Inferior parietal cortex (tissue), 1 donor: ENCODE measurements at regions not wholly inside any gene's neighbourhood (a gene's known extent, or its start where the extent isn't known, plus 50 kb on each side); places are given as distances from the start of the nearest gene placed in this dataset.
"Not testable (repeated sequence)": the region's sequence is repeated elsewhere in the genome, so short reads cannot be mapped to it uniquely, and the experiment has no call there.

Source experiments
- DNase-seq: peaks from one replicate; pipeline ENCODE4 v3.0.0-alpha.2; 2016; ENCODE audit errors: extremely low spot score

DNA sequence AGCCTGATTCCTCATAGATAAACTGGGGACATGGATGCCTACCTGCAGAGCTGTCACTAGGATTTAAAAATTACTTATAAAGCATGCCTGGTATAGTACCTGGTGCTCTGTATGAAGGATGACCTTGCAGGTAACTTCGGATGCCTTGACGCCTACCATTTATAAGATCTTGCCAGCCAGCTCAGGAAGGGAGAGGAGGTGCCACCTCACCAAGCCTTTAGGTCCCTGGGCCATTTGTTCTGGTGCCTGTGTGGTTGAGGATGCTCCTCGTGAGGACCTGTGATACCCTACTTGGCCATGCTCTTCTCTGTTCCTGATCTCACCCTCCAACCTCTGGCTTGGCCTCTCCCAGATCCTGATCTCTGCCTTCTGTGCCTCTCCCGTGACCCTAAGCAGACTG lies 85.2 kb downstream of the FDX1 start:
- DNase-seq: no peak

DNA sequence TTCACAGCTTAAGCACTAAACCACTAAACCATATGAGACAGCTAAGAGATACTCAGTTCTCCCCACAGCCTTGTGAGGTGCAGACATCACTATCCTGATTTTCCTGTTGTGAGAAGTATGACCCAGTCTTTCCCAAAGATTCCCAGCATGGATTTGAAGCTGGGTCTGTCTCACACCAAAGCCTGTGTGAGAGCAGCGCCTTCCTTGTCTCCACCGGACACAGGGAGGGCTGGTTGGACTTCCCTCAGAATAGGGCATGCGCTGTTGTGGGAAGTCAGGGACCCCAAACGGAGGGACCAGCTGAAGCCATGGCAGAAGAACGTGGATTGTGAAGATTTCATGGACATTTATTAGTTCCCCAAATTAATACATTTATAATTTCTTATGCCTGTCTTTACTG lies 87.6 kb downstream of the FDX1 start:
- not testable (repeated sequence) for DNase-seq

DNA sequence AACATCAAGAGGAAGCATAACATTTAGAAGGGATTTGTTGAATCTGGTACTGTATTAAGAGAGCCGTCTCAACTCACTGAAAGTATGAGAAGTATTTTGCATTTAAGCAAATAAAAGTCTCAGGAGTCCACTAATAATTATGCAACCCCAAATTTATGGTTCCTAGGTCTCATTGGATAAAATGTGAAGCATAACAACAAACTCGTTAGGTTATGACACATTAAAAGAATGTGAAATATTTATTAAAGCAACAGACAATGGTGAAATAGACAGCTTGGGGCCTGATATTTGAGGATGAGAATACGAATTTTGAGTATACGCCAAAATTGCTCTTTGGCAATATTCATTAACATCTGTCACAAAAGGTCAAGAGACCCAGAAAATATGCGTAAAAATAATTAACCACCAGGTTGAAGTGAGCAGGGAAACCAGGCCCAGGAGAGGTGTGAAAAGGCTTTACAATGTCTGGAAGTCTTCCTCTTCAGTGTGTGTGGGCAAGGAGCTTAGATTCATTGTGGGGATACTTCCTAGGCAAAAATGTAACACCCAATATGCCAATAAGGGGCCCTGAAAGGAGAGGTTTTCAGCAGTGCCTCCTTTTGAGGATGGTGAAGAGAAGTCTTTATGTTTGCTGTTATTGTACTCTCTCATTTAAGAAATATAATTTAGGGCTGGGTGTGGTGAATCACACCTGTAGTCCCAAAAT lies 89.2 kb downstream of the FDX1 start:
- no peak for DNase-seq

DNA sequence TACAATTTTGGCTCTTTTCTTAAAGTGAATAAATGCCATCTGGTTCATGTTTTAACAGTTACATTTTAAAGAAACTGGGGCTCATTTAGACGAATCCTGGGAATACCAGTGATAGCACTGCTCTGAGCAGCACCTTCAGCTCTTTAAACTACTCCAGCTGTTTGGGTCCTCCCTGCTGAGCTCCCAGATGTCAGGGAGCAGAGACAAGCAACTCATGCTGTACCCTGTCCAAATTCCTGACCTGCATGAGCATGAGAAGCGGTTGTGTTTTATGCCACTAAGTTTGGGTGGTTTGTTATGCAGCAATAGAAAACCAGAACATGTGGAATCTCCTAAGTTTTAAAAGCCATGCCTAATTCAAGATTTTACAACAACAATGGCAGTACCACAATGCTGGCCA lies 90.0 kb downstream of the FDX1 start:
- no peak for DNase-seq

DNA sequence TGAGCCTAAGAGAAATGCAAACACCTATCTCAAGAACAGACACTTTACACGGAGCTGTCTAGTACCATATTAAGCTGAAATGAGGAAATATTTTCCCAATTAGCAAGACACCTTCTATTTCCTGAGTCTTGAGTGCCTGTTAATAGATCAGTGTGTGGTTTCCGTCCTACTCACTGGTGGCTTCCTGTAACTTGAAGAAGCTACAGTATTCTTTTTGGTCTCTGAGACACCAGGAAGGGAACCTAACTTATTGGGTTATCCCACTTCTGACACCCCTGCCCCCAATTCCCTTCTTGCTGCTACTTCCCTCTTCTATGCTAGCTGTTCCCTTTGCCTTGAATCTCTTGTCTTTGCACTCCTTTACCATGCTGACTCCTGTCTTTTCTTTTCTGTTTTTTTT lies 92.7 kb downstream of the FDX1 start:
- DNase-seq: no peak

DNA sequence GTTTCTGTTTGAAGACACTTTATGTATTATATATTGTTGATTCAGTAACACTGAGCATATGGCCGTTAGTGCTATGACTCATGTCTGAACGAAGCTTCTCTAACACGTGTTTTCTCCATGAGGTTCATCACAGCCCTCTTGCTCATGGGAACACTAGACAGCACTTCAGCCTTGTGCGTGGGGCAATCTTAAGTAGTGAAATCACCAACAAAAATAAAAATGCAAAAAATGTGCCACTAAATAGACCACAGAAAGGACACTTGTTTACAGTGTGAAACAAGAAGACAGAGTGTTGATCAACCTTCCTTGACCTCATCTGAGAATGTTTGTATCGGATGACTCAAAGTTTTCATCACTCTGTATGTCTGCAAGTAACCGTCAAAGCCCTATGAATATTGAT lies 94.5 kb downstream of the FDX1 start:
- DNase-seq: peak; percentile 26

DNA sequence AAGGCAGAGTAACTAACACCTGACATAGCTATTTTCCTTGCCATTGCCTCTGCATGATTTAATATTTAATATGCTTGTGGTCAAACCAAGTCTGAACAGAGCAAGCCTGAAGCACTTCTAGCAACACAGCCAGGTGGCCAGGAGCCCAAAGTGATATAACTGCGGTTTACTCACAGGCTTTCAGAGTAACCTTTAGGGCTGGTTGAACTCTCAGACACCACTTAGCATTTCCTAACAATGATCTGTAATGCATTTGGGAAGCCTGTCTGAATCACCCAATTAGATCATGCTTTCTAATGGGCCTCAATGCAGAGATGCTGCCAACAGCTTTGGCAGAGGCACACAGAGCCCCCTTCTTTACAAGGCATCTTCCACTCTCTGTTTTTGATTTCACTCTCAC lies 96.1 kb downstream of the FDX1 start:
- no peak for DNase-seq

DNA sequence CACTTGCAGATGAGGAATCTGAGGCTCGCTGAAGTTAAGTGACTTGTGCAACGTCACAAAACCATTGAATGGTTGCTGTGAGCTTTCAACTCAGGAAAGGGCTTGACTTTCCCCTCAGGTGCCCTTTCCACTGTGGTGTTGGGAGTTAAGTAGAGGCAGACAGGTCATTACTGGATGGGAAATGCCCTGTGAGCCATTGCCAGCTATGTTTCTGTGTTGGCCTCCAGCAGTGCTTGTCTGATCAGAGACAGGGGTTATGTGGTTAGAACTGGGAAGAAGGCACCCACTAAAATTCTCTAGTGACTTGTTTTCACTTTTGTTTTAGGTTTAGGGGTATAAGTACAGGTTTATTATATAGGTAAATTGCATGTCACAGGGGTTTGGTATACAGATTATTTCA lies 96.6 kb downstream of the FDX1 start:
- DNase-seq: no peak
